Mesothelial cell of epicardium (in vitro differentiated cells): ENCODE measurements at regions not wholly inside any gene's neighbourhood (a gene's known extent, or its start where the extent isn't known, plus 50 kb on each side); places are given as distances from the start of the nearest gene placed in this dataset.

ENCODE experiments used
- DNase-seq, 2 experiments: peaks; one replicate each; pipeline ENCODE4 v3.0.0; 2021; ENCODE audit warnings: low spot score in 2 of 2; ENCODE audit not compliant: unreplicated experiment in 2 of 2
- H3K27ac Mint-ChIP-seq: 2 replicates; pipeline ENCODE4 v1.8.0; 2021; ENCODE audit warnings: mixed read lengths
- H3K27me3 Mint-ChIP-seq: 2 replicates; pipeline ENCODE4 v1.8.0; 2021; ENCODE audit warnings: low read depth, mixed read lengths
- H3K36me3 Mint-ChIP-seq: 2 replicates; pipeline ENCODE4 v1.8.0; 2021; ENCODE audit warnings: mixed read lengths
- H3K4me1 Mint-ChIP-seq: 2 replicates; pipeline ENCODE4 v1.8.0; 2021; ENCODE audit warnings: mixed read lengths
- H3K4me3 Mint-ChIP-seq: 2 replicates; pipeline ENCODE4 v1.8.0; 2021; ENCODE audit warnings: mild to moderate bottlenecking, moderate library complexity, mixed read lengths
- H3K9me3 Mint-ChIP-seq: 2 replicates; pipeline ENCODE4 v1.8.0; 2021; ENCODE audit warnings: mixed read lengths
- CTCF ChIP-seq: fragments of 200-600 bp; sonication (generic); IDR thresholded peaks from one replicate; pipeline ENCODE4 v1.5.0; 2021; ENCODE audit warnings: antibody characterized with exemption; ENCODE audit not compliant: unreplicated experiment

- peaks cover 2% of the 10 kb centered on the region for H3K27me3 Mint-ChIP-seq
- no peaks in the 10 kb centered on the region for H3K36me3 Mint-ChIP-seq
- H3K4me3 Mint-ChIP-seq: no peak overlapping the region
- DNase-seq: no peak
- TF ChIP-seq CTCF: no peak
- H3K4me1 Mint-ChIP-seq: no peaks in the 10 kb centered on the region
- no peaks in the 10 kb centered on the region for H3K9me3 Mint-ChIP-seq
- H3K27ac Mint-ChIP-seq: no peak overlapping the region
These were observed 895.1 kb downstream of the CDH9 start for GRCh38 chr5:26143259-26143658.

GRCh38 chr5:26121338-26121737 lies 917.0 kb downstream of the CDH9 start:
- Mint-ChIP-seq H3K27me3 (no peaks in the 10 kb centered on the region), H3K36me3 (no peaks in the 10 kb centered on the region), H3K27ac (no peak overlapping the region), H3K9me3 (no peaks in the 10 kb centered on the region), H3K4me1 (peaks cover 7% of the 10 kb centered on the region), H3K4me3 (no peak overlapping the region)
- no peak for TF ChIP-seq CTCF
- no peak for DNase-seq

- no peak overlapping the region for H3K4me3 Mint-ChIP-seq
- no peaks in the 10 kb centered on the region for H3K36me3 Mint-ChIP-seq
- no peak for TF ChIP-seq CTCF
- H3K27me3 Mint-ChIP-seq: no peaks in the 10 kb centered on the region
- no peaks in the 10 kb centered on the region for H3K4me1 Mint-ChIP-seq
- H3K27ac Mint-ChIP-seq: no peak overlapping the region
- no peak for DNase-seq
- peaks cover 19% of the 10 kb centered on the region for H3K9me3 Mint-ChIP-seq
These were observed 934.2 kb downstream of the CDH9 start for GRCh38 chr5:26104175-26104574.

- no peak overlapping the region for H3K27ac Mint-ChIP-seq
- H3K4me1 Mint-ChIP-seq: no peaks in the 10 kb centered on the region
- no peaks in the 10 kb centered on the region for H3K9me3 Mint-ChIP-seq
- no peaks in the 10 kb centered on the region for H3K36me3 Mint-ChIP-seq
- H3K27me3 Mint-ChIP-seq: no peaks in the 10 kb centered on the region
- no peak overlapping the region for H3K4me3 Mint-ChIP-seq
- TF ChIP-seq CTCF: no peak
- no peak for DNase-seq
These were observed 978.2 kb downstream of the CDH9 start for GRCh38 chr5:26060212-26060611.

GRCh38 chr5:26054594-26054993 lies 983.8 kb downstream of the CDH9 start:
- Mint-ChIP-seq H3K4me1 (no peaks in the 10 kb centered on the region), H3K9me3 (peaks cover 4% of the 10 kb centered on the region), H3K4me3 (no peak overlapping the region), H3K27ac (no peak overlapping the region), H3K36me3 (no peaks in the 10 kb centered on the region), H3K27me3 (no peaks in the 10 kb centered on the region)
- no peak for TF ChIP-seq CTCF
- DNase-seq: no peak

- H3K4me3 Mint-ChIP-seq: no peak overlapping the region
- H3K36me3 Mint-ChIP-seq: no peaks in the 10 kb centered on the region
- H3K9me3 Mint-ChIP-seq: peaks cover 3% of the 10 kb centered on the region
- H3K27me3 Mint-ChIP-seq: no peaks in the 10 kb centered on the region
- DNase-seq: no peak
- no peak overlapping the region for H3K27ac Mint-ChIP-seq
- no peaks in the 10 kb centered on the region for H3K4me1 Mint-ChIP-seq
- no peak for TF ChIP-seq CTCF
These were observed 1003.6 kb downstream of the CDH9 start for GRCh38 chr5:26034813-26035212.
